Activated B cell treated with CpG ODN at 0.5 μM for 24 hours (primary cell): ENCODE measurements at regions not wholly inside any gene's neighbourhood (a gene's known extent, or its start where the extent isn't known, plus 50 kb on each side); places are given as distances from the start of the nearest gene placed in this dataset.

Experiments used
- ATAC-seq: fragments of 200-7000 bp; cut with Tn5 transposase; one replicate; pipeline ENCODE4 v1.10.0; 2021; ENCODE audit warnings: low read depth, mild to moderate bottlenecking, moderate library complexity
- CTCF ChIA-PET: fragments of 350-600 bp; sonication (Branson Sonifier 250); formaldehyde crosslinking; loops from one replicate; lab custom pipeline; 2021; ENCODE audit warnings: antibody characterized with exemption; lab: Charles Lee
- POLR2A ChIA-PET: fragments of 350-600 bp; sonication (Branson Sonifier 250); formaldehyde crosslinking; loops from one replicate; lab custom pipeline; 2021; ENCODE audit warnings: antibody characterized with exemption; lab: Charles Lee
- DNase-seq: peaks from one replicate; pipeline ENCODE4 v3.0.0; 2022
- H3K27ac Mint-ChIP-seq: one replicate; pipeline ENCODE4 v1.8.0; 2020; ENCODE audit warnings: mixed read lengths
- H3K27me3 Mint-ChIP-seq: one replicate; pipeline ENCODE4 v1.8.0; 2021; ENCODE audit warnings: mixed read lengths
- H3K36me3 Mint-ChIP-seq: one replicate; pipeline ENCODE4 v1.8.0; 2021; ENCODE audit warnings: low read depth, mixed read lengths
- H3K4me1 Mint-ChIP-seq: one replicate; pipeline ENCODE4 v1.8.0; 2021; ENCODE audit warnings: mixed read lengths
- H3K4me3 Mint-ChIP-seq: one replicate; pipeline ENCODE4 v1.8.0; 2020; ENCODE audit warnings: mild to moderate bottlenecking, mixed read lengths
- H3K9me3 Mint-ChIP-seq: one replicate; pipeline ENCODE4 v1.8.0; 2020; ENCODE audit warnings: mixed read lengths
- intact Hi-C: fragments of 100-400 bp; cut with micrococcal nuclease; formaldehyde crosslinking; loops from one replicate; pipeline ENCODE4 v1.15.1; 2024
- TF ChIP-seq, protein P1 (sequence below): fragments of 200-600 bp; IDR thresholded peaks from one replicate; pipeline ENCODE4 v1.8.0; 2022; ENCODE audit warnings: antibody characterized with exemption, mild to moderate bottlenecking

DNA sequence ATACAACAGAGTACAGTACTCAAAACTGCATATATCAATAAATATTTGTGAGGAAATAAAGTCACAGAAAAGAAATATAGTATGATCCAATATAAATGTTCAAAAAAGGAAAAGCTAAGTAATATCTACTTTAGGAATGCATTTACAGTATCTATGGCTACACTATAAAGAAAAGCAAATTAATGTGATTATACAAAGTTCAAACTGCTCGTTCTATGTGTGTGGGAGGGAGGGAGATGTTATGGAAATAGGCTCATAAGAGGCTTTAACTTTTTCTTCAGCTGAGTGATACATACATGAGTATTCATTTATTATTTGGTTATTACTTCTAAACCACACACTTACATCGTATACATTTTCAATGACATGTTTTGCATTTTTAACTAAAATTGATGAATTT lies 377.7 kb upstream of the AGTR1 start:
- H3K9me3 Mint-ChIP-seq, result no peaks in the 10 kb centered on the region
- CTCF ChIA-PET, result no interaction called here
- no peaks in the 10 kb centered on the region for H3K36me3 Mint-ChIP-seq
- ATAC-seq, result no peak
- intact Hi-C loops, result no loop called here
- TF ChIP-seq, protein P1, sequence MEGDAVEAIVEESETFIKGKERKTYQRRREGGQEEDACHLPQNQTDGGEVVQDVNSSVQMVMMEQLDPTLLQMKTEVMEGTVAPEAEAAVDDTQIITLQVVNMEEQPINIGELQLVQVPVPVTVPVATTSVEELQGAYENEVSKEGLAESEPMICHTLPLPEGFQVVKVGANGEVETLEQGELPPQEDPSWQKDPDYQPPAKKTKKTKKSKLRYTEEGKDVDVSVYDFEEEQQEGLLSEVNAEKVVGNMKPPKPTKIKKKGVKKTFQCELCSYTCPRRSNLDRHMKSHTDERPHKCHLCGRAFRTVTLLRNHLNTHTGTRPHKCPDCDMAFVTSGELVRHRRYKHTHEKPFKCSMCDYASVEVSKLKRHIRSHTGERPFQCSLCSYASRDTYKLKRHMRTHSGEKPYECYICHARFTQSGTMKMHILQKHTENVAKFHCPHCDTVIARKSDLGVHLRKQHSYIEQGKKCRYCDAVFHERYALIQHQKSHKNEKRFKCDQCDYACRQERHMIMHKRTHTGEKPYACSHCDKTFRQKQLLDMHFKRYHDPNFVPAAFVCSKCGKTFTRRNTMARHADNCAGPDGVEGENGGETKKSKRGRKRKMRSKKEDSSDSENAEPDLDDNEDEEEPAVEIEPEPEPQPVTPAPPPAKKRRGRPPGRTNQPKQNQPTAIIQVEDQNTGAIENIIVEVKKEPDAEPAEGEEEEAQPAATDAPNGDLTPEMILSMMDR, result no peak
- H3K27ac Mint-ChIP-seq, result no peak overlapping the region
- POLR2A ChIA-PET, result no interaction called here
- DNase-seq, result no peak
- H3K27me3 Mint-ChIP-seq, result no peaks in the 10 kb centered on the region
- peaks cover 7% of the 10 kb centered on the region for H3K4me1 Mint-ChIP-seq
- no peak overlapping the region for H3K4me3 Mint-ChIP-seq

DNA sequence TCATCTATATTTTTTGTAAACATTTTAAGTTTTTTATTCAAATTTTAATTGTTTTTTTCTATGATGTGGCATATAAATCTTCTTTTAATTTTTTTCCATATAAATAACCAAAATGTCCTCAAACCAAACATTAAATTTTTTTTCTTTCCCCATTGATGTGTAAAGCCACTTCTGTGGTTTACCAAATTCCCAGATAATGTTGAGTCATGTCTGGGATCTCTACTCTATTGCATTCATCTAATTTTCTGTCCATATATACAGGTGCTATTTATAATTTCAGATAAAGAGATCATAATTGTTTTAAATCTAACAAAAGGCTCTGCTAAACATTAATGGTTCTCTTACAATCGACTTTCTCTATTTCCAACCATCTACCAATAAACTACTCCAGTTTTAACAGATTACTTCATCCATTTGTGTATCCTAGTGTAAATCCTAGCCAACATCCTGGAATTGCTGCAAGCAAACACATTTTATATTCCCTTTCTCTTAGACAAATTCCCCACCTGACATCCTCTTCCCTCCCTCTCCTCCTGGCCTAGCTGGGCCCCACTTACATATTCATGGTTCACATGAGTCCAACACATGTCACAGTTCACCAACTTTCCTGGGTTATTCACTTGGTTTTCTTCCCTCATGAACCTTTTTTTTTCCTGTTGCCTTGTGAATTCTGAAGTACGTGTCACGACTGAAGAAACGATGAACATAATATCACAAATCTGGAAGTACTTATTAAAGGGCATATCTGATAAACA lies 368.0 kb upstream of the AGTR1 start:
- DNase-seq, result no peak
- ChIA-PET CTCF (no interaction called here), POLR2A (no interaction called here)
- intact Hi-C loops, result no loop called here
- no peak overlapping the region for H3K4me3 Mint-ChIP-seq
- H3K27me3 Mint-ChIP-seq, result no peaks in the 10 kb centered on the region
- no peak for ATAC-seq
- H3K4me1 Mint-ChIP-seq, result no peaks in the 10 kb centered on the region
- TF ChIP-seq, protein P1, result no peak
- H3K9me3 Mint-ChIP-seq, result no peaks in the 10 kb centered on the region
- H3K27ac Mint-ChIP-seq, result no peak overlapping the region
- no peaks in the 10 kb centered on the region for H3K36me3 Mint-ChIP-seq

DNA sequence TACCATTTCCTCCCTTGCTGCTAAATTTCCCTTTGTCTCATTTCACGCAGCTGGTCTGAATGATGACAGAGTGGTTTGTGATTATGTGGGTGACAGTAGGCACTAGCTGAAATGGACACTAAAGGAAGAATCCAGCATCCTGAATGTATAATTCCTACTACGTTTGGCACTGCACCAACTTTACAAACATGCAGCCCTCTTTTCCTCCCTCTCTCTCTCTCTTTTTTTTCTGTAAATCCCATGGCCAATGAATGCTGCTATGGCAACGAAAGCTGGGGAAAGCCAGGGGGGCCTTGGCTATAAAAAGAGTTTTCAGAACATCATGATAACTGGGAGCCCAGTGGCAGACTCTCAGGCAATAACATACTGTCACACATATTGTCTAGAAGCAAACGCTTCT lies 367.2 kb upstream of the AGTR1 start:
- H3K4me1 Mint-ChIP-seq, result no peaks in the 10 kb centered on the region
- no peaks in the 10 kb centered on the region for H3K36me3 Mint-ChIP-seq
- no peak overlapping the region for H3K27ac Mint-ChIP-seq
- POLR2A ChIA-PET, result no interaction called here
- ATAC-seq (no peak), DNase-seq (no peak)
- H3K27me3 Mint-ChIP-seq, result no peaks in the 10 kb centered on the region
- TF ChIP-seq, protein P1, result no peak
- no peak overlapping the region for H3K4me3 Mint-ChIP-seq
- intact Hi-C loops, result no loop called here
- CTCF ChIA-PET, result no interaction called here
- H3K9me3 Mint-ChIP-seq, result no peaks in the 10 kb centered on the region

DNA sequence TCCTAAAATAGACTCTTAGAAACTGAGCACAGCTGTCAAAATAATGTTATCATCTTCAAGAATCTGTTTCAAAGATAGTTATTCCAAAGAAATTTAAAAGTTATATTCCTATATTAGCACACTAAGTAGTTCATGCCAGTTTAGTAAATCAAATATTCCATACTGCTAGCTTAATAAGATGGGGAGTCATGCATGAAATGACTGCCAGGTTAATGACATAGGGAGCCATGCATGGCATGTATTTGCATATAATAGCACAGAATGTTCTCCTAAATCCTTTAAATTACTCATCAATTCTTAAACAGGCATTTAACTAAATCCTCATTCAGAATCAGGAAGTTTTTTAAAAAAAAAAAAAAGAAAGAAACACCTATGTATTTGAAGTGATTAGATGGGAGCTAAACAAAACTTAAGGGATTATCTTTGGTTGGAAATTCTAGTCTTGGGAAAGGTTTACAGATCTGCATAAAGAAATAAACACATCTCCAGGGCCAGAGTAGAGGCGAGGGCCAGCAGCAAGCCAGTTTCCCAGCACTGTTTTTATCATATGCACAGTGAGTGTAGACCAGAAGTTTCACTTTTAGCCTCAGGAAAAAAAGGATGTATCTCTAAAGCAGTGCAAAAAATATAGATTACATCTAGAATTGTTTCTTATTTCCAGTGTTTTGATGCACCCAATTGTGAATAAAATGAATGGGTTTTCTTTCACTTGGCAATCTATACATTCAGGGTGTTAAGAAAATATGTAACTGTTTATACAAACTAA lies 366.4 kb upstream of the AGTR1 start:
- Mint-ChIP-seq H3K36me3 (no peaks in the 10 kb centered on the region), H3K27ac (no peak overlapping the region), H3K9me3 (no peaks in the 10 kb centered on the region), H3K4me3 (no peak overlapping the region), H3K4me1 (no peaks in the 10 kb centered on the region), H3K27me3 (no peaks in the 10 kb centered on the region)
- DNase-seq, result no peak
- CTCF ChIA-PET, result no interaction called here
- TF ChIP-seq, protein P1, result no peak
- ATAC-seq, result no peak
- intact Hi-C loops, result no loop called here
- POLR2A ChIA-PET, result no interaction called here

DNA sequence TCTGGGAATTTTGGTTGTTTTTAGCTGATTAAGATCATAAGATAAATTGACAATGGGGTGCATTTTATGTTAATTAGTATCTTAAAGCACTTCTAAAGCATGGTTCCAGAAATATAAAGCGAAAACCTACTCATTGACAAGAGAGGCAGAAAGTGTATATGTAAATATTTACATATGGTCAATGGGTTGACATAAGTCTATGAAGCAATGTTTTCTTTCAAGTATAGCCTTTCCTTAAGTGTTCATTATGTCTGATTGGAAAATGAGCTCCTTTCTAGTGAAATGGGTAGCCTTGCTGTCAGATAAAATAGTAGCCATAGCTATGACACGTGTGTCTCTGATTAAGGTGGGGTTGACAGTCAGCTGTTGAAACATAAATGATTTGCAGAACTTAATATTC lies 365.2 kb upstream of the AGTR1 start:
- H3K27me3 Mint-ChIP-seq, result no peaks in the 10 kb centered on the region
- DNase-seq, result no peak
- no peaks in the 10 kb centered on the region for H3K4me1 Mint-ChIP-seq
- no peak overlapping the region for H3K27ac Mint-ChIP-seq
- no peaks in the 10 kb centered on the region for H3K36me3 Mint-ChIP-seq
- no peak overlapping the region for H3K4me3 Mint-ChIP-seq
- ChIA-PET CTCF (no interaction called here), POLR2A (no interaction called here)
- no peak for ATAC-seq
- intact Hi-C loops, result no loop called here
- TF ChIP-seq, protein P1, result no peak
- H3K9me3 Mint-ChIP-seq, result no peaks in the 10 kb centered on the region
